PC-3 (cell line): ENCODE measurements at regions not wholly inside any gene's neighbourhood (a gene's known extent, or its start where the extent isn't known, plus 50 kb on each side); places are given as distances from the start of the nearest gene placed in this dataset.

Experiments
- EZH2 ChIP-seq: fragments of 300-600 bp; sonication (generic); IDR thresholded peaks from one replicate; pipeline ENCODE4 v1.6.1; 2017; ENCODE audit warnings: antibody characterized with exemption, mild to moderate bottlenecking, low read length; ENCODE audit not compliant: unreplicated experiment
- EZH2phosphoT487 ChIP-seq: fragments of 300-600 bp; sonication (generic); IDR thresholded peaks from 2 replicates; pipeline ENCODE4 v1.6.1; 2018; ENCODE audit warnings: mild to moderate bottlenecking, antibody characterized with exemption, low read length, borderline replicate concordance
- TF ChIP-seq, protein P1 (sequence below): fragments of 300-600 bp; sonication (generic); conservative IDR thresholded peaks from 2 replicates; pipeline ENCODE4 v1.5.1; 2017; ENCODE audit warnings: antibody characterized with exemption, low read depth, mild to moderate bottlenecking, low read length

DNA sequence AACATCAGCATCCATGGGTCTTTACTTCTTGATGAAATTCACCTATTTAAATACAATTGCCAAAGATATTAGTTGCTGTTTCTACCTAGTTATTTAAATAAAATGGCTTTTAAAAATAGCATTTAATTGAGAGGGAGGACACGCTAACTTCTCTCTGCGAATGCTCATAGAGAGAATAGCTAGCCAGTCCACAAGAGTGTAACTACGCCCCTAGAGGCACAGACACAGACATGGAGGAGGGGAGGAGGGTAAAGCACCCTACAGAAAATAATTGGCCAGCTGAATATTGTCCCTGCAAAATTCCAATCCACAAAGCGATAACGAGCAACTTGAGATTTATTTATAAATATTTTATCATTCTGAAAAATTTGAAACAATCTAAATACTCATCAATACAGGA, 97.0 kb upstream of the PAPOLG start:
- TF ChIP-seq, protein P1, sequence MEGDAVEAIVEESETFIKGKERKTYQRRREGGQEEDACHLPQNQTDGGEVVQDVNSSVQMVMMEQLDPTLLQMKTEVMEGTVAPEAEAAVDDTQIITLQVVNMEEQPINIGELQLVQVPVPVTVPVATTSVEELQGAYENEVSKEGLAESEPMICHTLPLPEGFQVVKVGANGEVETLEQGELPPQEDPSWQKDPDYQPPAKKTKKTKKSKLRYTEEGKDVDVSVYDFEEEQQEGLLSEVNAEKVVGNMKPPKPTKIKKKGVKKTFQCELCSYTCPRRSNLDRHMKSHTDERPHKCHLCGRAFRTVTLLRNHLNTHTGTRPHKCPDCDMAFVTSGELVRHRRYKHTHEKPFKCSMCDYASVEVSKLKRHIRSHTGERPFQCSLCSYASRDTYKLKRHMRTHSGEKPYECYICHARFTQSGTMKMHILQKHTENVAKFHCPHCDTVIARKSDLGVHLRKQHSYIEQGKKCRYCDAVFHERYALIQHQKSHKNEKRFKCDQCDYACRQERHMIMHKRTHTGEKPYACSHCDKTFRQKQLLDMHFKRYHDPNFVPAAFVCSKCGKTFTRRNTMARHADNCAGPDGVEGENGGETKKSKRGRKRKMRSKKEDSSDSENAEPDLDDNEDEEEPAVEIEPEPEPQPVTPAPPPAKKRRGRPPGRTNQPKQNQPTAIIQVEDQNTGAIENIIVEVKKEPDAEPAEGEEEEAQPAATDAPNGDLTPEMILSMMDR: peak; percentile 43
- no peak for TF ChIP-seq EZH2
- no peak for TF ChIP-seq EZH2phosphoT487
